ENCODE measurements at regions not wholly inside any gene's neighbourhood (a gene's known extent, or its start where the extent isn't known, plus 50 kb on each side); places are given as distances from the start of the nearest gene placed in this dataset.

- TF ChIP-seq CTCF (IDR thresholded peaks at IDR 0.05) (no peak), POLR2A (IDR thresholded peaks at IDR 0.05) (no peak)
Observed at GRCh38 chr10:8594176-8594575, 539.7 kb downstream of the GATA3 start.
